HEK293 (cell line): ENCODE measurements at regions not wholly inside any gene's neighbourhood (a gene's known extent, or its start where the extent isn't known, plus 50 kb on each side); places are given as distances from the start of the nearest gene placed in this dataset.

Experiments used
- CTCF ChIA-PET: fragments of 350-600 bp; formaldehyde crosslinking; extraction: SDS; loops from one replicate; lab custom pipeline; 2021; ENCODE audit warnings: antibody characterized with exemption; lab: Yijun Ruan, JAX
- POLR2A ChIA-PET: fragments of 300-600 bp; formaldehyde crosslinking; extraction: SDS; loops from one replicate; lab custom pipeline; 2020; ENCODE audit warnings: antibody characterized with exemption, inconsistent platforms; lab: Yijun Ruan, JAX
- H3K27ac ChIP-seq: fragments of 200-500 bp; sonication (Bioruptor generic); 2 replicates; pipeline ENCODE4 v1.5.1; 2014; ENCODE audit warnings: low read depth, low read length, control low read depth, inconsistent platforms; ENCODE audit errors: extremely low read depth
- H3K36me3 ChIP-seq, 2 experiments: fragments of 200-500 bp in 1 of 2; sonication (Bioruptor generic) in 1 of 2; 1 replicate in 1 of 2; 2 replicates in 1 of 2; pipeline ENCODE4 v1.5.1; 2014 to 2017; ENCODE audit warnings: inconsistent platforms in 2 of 2, low read length in 2 of 2; ENCODE audit not compliant: control insufficient read depth in 2 of 2, insufficient read depth in 1 of 2
- H3K4me1 ChIP-seq: fragments of 200-500 bp; sonication (Bioruptor generic); 2 replicates; pipeline ENCODE4 v1.5.1; 2014; ENCODE audit warnings: mild to moderate bottlenecking, low read length, inconsistent platforms; ENCODE audit not compliant: control insufficient read depth, insufficient read depth
- H3K4me3 ChIP-seq: 2 replicates; pipeline ENCODE4 v1.5.1; 2011; ENCODE audit warnings: low read depth, mild to moderate bottlenecking, control low read depth, low read length, moderate library complexity
- H3K9me3 ChIP-seq: fragments of 200-500 bp; sonication (Bioruptor generic); 2 replicates; pipeline ENCODE4 v1.5.1; 2014; ENCODE audit warnings: low read depth, low read length, inconsistent platforms; ENCODE audit not compliant: control insufficient read depth, insufficient read depth
- GLIS2 ChIP-seq: fragments of 450-650 bp; formaldehyde crosslinking; IDR thresholded peaks from 2 replicates; pipeline ENCODE4 v1.5.1; 2016; ENCODE audit warnings: missing biosample characterization, missing genetic modification characterization
- KLF17 ChIP-seq: fragments of 450-650 bp; formaldehyde crosslinking; IDR thresholded peaks from 2 replicates; pipeline ENCODE4 v1.5.1; 2016; ENCODE audit warnings: missing biosample characterization, missing genetic modification characterization
- MYNN ChIP-seq: fragments of 450-650 bp; formaldehyde crosslinking; IDR thresholded peaks from 2 replicates; pipeline ENCODE4 v1.5.1; 2016; ENCODE audit warnings: missing biosample characterization, missing genetic modification characterization, borderline replicate concordance
- PBX3 ChIP-seq: sonication (generic); formaldehyde crosslinking; IDR thresholded peaks from 2 replicates; pipeline ENCODE4 v1.8.1; 2022; ENCODE audit warnings: mild to moderate bottlenecking, moderate library complexity, missing genetic modification reagents
- ZBTB21 ChIP-seq: fragments of 450-650 bp; formaldehyde crosslinking; IDR thresholded peaks from 2 replicates; pipeline ENCODE4 v1.5.1; 2017; ENCODE audit warnings: missing biosample characterization, missing genetic modification characterization
- ZBTB8A ChIP-seq: fragments of 450-650 bp; formaldehyde crosslinking; IDR thresholded peaks from 2 replicates; pipeline ENCODE4 v1.5.1; 2016; ENCODE audit warnings: missing biosample characterization, missing genetic modification characterization
- ZIC2 ChIP-seq: fragments of 450-650 bp; formaldehyde crosslinking; IDR thresholded peaks from 2 replicates; pipeline ENCODE4 v1.5.1; 2016; ENCODE audit warnings: missing biosample characterization, missing genetic modification characterization
- ZNF114 ChIP-seq: fragments of 450-650 bp; formaldehyde crosslinking; IDR thresholded peaks from 2 replicates; pipeline ENCODE4 v1.5.0; 2017; ENCODE audit warnings: missing biosample characterization, missing genetic modification characterization
- ZNF2 ChIP-seq: fragments of 450-650 bp; formaldehyde crosslinking; IDR thresholded peaks from 2 replicates; pipeline ENCODE4 v1.5.1; 2016; ENCODE audit warnings: missing biosample characterization, missing genetic modification characterization
- ZNF26 ChIP-seq: fragments of 450-650 bp; formaldehyde crosslinking; IDR thresholded peaks from 2 replicates; pipeline ENCODE4 v1.5.1; 2016; ENCODE audit warnings: missing biosample characterization, missing genetic modification characterization
- ZNF274 ChIP-seq, 2 experiments: fragments of 200-500 bp in 1 of 2; fragments of 450-650 bp in 1 of 2; sonication (Bioruptor generic) in 1 of 2; formaldehyde crosslinking in 1 of 2; IDR thresholded peaks; 2 replicates each; pipeline versions ENCODE4 v1.5.1 to v1.6.1; 2014 to 2016; ENCODE audit warnings: borderline replicate concordance in 1 of 2, inconsistent platforms in 1 of 2, low read length in 1 of 2, missing biosample characterization in 1 of 2, missing genetic modification characterization in 1 of 2
- ZNF335 ChIP-seq: fragments of 450-650 bp; formaldehyde crosslinking; conservative IDR thresholded peaks from 2 replicates; pipeline ENCODE4 v1.5.1; 2016; ENCODE audit warnings: missing biosample characterization, missing genetic modification characterization
- ZNF514 ChIP-seq: fragments of 450-650 bp; formaldehyde crosslinking; IDR thresholded peaks from 2 replicates; pipeline ENCODE4 v1.5.1; 2016; ENCODE audit warnings: missing biosample characterization, missing genetic modification characterization
- ZNF580 ChIP-seq: fragments of 450-650 bp; formaldehyde crosslinking; IDR thresholded peaks from 2 replicates; pipeline ENCODE4 v1.5.1; 2016; ENCODE audit warnings: missing biosample characterization, missing genetic modification characterization
- ZNF639 ChIP-seq: fragments of 450-650 bp; formaldehyde crosslinking; IDR thresholded peaks from 2 replicates; pipeline ENCODE4 v1.5.1; 2016; ENCODE audit warnings: missing biosample characterization, missing genetic modification characterization
- ZNF692 ChIP-seq: fragments of 450-650 bp; formaldehyde crosslinking; IDR thresholded peaks from 2 replicates; pipeline ENCODE4 v1.5.1; 2016; ENCODE audit warnings: missing biosample characterization, missing genetic modification characterization
- ZNF76 ChIP-seq: fragments of 450-650 bp; formaldehyde crosslinking; IDR thresholded peaks from 2 replicates; pipeline ENCODE4; 2016; ENCODE audit warnings: low read depth, missing biosample characterization, missing genetic modification characterization, borderline replicate concordance
- ZSCAN30 ChIP-seq: fragments of 450-650 bp; IDR thresholded peaks from 2 replicates; pipeline ENCODE4 v1.5.1; 2018; ENCODE audit warnings: missing biosample characterization, mild to moderate bottlenecking, missing genetic modification characterization, moderate library complexity
- ZSCAN4 ChIP-seq: fragments of 450-650 bp; formaldehyde crosslinking; IDR thresholded peaks from 2 replicates; pipeline ENCODE4 v1.5.1; 2017; ENCODE audit warnings: missing biosample characterization, missing genetic modification characterization

- no peak for TF ChIP-seq ZNF692 (tag by site-specific recombination)
- TF ChIP-seq ZNF76 (tag by site-specific recombination): no peak
- TF ChIP-seq ZNF114 (tag by site-specific recombination): no peak
- TF ChIP-seq ZBTB21: no peak
- no peak for TF ChIP-seq ZSCAN4 (tag by site-specific recombination)
- TF ChIP-seq ZSCAN30: no peak
- TF ChIP-seq ZNF580 (tag by site-specific recombination): no peak
- no peak for TF ChIP-seq GLIS2 (tag by site-specific recombination)
Observed at GRCh38 chr4:126354784-126355183, 1040.0 kb downstream of the FAT4 start (continued).

- Histone ChIP-seq H3K4me3 (no peak overlapping the region), H3K36me3 (no peaks in the 10 kb centered on the region)
- TF ChIP-seq KLF17: no peak
- no peak for TF ChIP-seq ZNF639
- TF ChIP-seq, all 188 proteins: peak for 0
- ChIA-PET POLR2A (no interaction called here), CTCF (interaction anchor here (1.0 kb wide), 1 partner anchor 251 kb away, joined by 3 read pairs; no protein-coding TSS in a partner anchor)
- Histone ChIP-seq H3K27ac (no peak overlapping the region), H3K4me1 (no peaks in the 10 kb centered on the region), H3K9me3 (no peaks in the 10 kb centered on the region)
Observed at GRCh38 chr4:126358041-126358440, 1043.3 kb downstream of the FAT4 start.

GRCh38 chr4:126361287-126361686 lies 1046.5 kb downstream of the FAT4 start:
- POLR2A ChIA-PET: no interaction called here
- Histone ChIP-seq H3K27ac (no peak overlapping the region), H3K9me3 (no peaks in the 10 kb centered on the region), H3K36me3 (no peaks in the 10 kb centered on the region), H3K4me1 (no peaks in the 10 kb centered on the region)
- CTCF ChIA-PET: no interaction called here
- no peak for TF ChIP-seq ZNF514
- no peak for TF ChIP-seq ZNF26
- TF ChIP-seq ZBTB8A: no peak
- no peak for TF ChIP-seq ZNF335 (tag by site-specific recombination)
- no peak for TF ChIP-seq MYNN (tag by site-specific recombination)
- no peak for TF ChIP-seq ZNF274 (IDR thresholded peaks at IDR 0.05; ENCODE audit: low read length)
- TF ChIP-seq ZNF274 (tag by site-specific recombination; IDR thresholded peaks at IDR 0.05; ENCODE audit: borderline replicate concordance): no peak
- no peak for TF ChIP-seq ZNF2
- no peak for TF ChIP-seq ZIC2 (tag by site-specific recombination)
- no peak for TF ChIP-seq PBX3
- TF ChIP-seq, all 188 proteins: peak for 0
- no peak overlapping the region for H3K4me3 ChIP-seq
